ENCODE measurements at regions not wholly inside any gene's neighbourhood (a gene's known extent, or its start where the extent isn't known, plus 50 kb on each side); places are given as distances from the start of the nearest gene placed in this dataset.

DNA sequence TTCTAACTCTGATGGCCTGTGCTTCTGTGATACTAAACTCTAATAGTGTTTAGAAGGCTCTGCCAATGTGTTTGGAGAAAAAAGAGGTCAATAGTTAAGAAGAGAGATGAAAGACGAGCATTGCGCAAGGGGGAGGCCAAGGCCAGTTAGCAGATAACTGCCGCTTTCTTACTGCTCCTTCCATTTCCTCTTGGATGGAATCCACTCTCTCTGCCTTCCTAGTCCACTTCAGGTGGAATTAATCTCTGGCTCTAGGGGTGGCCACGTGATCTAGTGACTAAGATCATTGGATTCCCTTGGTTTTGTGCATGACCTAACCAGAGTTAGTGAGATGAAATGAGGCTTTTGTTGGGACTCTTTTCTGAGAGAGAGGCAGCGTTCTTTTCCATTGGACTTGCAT, 148.3 kb downstream of the ACTL8 start:
- TF ChIP-seq POLR2A (IDR thresholded peaks at IDR 0.05; ENCODE audit: extremely low read depth, insufficient read length): no peak
- TF ChIP-seq, protein P1, sequence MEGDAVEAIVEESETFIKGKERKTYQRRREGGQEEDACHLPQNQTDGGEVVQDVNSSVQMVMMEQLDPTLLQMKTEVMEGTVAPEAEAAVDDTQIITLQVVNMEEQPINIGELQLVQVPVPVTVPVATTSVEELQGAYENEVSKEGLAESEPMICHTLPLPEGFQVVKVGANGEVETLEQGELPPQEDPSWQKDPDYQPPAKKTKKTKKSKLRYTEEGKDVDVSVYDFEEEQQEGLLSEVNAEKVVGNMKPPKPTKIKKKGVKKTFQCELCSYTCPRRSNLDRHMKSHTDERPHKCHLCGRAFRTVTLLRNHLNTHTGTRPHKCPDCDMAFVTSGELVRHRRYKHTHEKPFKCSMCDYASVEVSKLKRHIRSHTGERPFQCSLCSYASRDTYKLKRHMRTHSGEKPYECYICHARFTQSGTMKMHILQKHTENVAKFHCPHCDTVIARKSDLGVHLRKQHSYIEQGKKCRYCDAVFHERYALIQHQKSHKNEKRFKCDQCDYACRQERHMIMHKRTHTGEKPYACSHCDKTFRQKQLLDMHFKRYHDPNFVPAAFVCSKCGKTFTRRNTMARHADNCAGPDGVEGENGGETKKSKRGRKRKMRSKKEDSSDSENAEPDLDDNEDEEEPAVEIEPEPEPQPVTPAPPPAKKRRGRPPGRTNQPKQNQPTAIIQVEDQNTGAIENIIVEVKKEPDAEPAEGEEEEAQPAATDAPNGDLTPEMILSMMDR (IDR thresholded peaks at IDR 0.05; ENCODE audit: low read depth, low read length): no peak
- TF ChIP-seq, protein P2, sequence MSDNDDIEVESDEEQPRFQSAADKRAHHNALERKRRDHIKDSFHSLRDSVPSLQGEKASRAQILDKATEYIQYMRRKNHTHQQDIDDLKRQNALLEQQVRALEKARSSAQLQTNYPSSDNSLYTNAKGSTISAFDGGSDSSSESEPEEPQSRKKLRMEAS (IDR thresholded peaks at IDR 0.05; ENCODE audit: low read depth, low read length): no peak
